ENCODE measurements at regions not wholly inside any gene's neighbourhood (a gene's known extent, or its start where the extent isn't known, plus 50 kb on each side); places are given as distances from the start of the nearest gene placed in this dataset.
"Not testable (repeated sequence)": the region's sequence is repeated elsewhere in the genome, so short reads cannot be mapped to it uniquely, and the experiment has no call there.

DNA sequence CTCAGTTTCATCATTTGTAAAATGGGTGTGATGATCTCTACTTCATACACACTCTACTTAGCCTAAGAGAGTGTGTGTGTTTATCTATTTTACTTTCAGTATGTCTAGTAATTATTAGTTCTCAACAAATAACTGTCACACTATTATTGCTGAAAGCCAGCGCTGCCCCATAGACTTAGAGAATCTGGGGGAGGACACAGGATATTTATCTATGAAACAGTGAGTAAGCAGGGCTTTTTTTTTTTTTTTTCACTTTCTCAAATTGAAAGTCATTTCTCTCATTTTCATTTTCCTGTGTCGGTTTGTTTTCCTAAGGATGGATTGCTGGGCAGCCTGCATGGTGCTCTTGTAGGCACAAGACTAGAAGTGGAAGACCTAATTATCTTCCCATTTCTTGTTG is 248.4 kb upstream of the RPS23 start:
- DNase-seq: no peak

DNA sequence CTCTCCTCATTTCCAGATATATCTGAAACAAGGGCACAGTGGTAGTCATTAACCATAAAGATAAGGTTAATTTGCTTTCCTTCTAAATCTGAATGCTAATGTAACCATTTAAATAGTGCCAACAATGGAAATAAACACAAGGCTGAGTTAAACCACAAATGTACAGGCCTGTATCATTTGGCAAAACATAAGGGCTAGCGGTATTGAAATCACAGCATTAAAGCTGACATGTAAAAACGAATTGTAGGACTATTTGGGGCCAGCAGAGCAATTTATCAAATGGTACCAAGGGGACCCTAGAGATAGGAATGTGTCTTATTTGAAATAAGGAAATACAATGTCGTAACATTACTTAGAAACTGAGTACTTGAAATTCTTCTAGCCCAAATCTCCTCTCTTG is 247.5 kb upstream of the RPS23 start:
- DNase-seq: no peak

DNA sequence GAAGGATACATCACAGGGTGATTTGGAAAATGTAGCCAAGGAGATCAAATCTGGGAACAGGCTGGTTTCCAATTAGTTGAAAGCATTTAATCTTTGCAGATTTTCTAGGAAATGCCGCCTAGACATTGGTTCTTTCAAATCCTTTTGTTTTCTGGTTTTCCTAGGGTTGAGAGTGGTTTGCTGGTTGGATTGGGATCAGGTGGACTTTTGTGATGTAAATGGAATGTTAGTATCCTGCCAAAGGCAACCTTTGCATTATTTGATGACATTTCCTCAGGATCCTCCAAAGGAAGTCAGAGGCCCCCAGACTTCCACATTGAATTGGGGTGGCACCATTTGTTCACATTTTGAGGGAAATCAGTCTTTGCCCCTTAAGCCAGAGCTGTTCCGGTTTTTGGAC is 245.5 kb upstream of the RPS23 start:
- DNase-seq: no peak

DNA sequence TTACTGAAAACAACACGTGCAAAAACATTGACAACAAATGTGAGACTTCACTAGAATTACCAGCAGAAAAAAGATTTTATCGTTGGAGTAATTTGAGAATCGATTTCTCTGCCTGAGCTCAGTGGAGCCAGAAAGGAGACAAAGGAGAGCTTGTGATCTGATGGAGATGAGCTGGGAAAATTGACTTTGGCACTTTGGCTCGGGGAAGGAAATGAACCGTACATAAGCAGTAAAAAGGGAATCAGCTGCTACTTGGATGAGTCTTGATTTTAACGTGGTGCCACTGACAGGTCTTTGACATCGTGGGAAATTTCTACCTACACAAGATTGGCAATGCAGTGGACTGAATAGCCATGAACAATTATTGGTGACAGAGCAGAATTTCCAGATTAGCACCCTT is 244.7 kb upstream of the RPS23 start:
- no peak for DNase-seq

DNA sequence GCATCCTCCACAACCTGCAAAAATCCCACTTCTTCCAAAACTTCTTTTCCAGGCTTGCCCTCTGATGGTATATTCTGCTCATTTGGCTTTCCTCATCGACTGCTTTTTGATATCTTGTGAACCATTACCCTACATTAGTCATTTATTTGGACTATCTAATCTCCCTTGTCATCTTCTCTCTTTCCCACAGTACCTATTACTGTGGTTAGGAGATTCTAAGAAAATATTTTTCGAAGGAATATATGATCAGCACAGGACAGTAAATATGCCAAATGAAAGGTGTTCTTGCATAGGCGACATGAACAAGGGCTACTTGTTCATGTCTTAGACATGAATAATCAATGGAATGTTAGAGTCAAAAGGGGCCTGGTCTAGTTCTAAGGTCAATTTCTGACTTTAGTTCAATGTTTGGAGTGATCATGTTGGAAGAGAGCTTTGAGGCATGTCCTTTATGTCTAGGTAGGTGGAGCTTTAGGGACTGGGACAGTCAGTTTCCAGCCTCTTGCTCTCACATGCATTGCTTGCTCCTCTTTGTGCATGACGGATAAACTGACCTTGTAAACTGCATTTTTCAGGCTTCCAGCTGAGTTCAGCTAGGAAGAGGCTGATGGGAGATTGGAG is 243.4 kb upstream of the RPS23 start:
- no peak for DNase-seq

DNA sequence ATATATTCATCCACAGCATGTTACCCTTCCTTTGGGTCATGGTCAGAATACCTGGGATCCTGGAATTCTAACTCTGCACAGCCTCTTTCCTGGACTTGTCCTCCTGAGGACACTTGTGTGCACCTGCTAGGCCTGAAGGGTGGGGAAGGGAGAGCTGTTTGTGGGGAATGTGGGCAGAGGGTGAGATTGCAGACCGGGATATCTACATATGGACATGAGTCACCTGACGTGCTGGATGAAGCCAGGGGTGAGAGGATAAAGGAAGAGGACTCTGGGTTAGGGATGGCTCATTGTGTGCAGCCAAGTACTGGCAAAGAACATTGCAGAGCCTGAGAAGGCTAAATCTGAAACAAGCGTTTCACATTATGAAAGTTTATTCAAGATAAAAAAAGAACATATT is 241.4 kb upstream of the RPS23 start:
- DNase-seq: no peak

DNA sequence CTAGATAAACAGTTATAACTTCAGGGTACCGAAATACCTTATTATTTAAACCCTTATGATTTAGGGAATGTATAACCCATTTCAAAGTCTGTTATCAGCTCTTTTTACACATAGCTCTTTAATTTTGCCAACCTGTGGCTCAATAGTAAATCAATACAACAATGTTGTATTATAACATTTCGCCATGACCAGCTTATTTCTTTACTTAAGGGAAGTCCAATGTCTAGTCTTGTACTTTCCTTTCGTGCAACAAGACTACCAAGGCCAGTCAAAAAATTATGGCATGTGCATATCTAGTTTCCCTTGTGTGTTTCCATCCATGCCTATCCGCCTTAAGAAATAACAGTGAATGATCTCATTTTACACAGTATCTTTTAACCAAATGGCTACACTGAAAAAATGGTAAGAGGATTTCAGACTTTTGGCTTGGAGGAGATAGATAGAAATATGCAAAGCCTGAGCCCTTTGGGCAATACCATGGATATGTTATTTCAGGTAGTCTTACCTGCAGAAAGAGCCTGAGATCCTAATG is 239.5 kb upstream of the RPS23 start:
- no peak for DNase-seq

DNA sequence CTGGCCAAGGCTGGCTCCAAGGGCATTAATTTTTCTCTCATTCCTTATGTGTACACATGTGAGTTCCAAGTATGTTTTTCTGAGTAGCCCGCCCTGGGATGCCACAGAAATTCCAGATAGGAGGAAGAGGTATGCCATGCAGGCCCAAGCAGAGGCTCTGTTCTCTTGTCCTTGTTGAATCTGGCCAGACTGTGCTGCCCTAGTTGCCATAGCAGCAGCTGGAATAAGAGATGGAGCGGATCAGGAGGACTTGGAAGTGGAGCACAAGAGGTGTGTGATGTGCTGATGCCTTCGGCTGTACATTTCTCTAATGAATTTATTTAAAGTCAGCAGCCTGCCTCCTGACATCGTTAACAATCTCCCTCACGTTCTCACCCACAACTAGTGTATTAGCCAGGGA is 235.6 kb upstream of the RPS23 start:
- DNase-seq: no peak

DNA sequence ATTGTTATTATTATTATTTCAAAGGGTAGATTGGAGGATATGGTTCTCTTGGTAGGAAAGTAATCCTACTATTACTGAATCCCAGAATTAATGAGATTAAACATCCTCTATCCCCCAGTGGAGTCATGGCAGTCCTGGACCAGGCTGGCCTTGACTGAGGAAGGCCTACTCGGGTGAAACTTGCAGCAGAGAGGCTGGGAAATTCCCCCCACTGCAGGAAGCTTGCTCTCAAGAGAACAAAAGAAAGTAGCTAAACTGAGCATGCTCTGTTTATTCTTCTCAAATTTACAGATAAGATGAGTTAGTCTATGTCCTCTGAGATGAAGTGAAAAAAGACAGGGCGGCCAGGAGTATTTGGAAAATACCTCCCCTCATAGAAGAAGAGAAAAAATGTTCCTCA is 233.9 kb upstream of the RPS23 start:
- DNase-seq: no peak

DNA sequence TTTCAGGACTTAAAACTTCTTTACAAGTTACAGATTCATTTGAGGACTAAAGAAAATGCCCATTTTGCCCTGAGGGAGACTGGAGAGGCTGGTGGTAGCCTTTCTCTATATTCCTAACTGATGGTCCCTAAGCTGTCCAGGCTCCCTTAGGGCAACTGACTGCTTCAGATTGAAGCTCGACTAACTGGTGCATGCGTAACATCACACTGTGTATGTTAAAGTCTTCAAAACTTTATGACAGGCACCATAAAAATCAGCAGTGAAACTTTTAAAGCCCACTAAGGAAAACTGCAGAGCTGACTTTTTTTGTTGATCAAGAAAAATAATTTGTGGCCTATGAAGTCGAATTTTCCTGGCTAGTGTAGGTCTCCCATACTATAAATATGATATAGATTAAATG is 233.0 kb upstream of the RPS23 start:
- DNase-seq: no peak

DNA sequence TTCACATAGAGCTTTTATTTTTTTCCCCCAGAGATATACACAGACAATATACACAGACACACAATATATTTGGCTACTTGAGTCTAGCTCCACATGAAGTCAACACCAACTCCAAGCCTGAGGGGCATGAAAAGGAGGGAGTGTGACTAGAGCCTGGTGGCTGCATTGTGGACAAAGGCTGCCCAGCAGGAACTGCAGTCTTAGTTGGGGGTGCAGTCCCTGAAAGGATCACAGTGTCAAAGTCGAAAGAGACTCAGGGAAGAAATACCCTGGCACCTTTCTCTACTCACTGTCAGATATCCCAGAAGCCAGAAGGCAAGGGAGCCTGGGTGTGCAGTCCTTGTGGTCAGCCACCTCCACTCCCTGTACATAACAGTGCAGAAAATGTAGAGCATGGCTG is 231.6 kb upstream of the RPS23 start:
- no peak for DNase-seq

DNA sequence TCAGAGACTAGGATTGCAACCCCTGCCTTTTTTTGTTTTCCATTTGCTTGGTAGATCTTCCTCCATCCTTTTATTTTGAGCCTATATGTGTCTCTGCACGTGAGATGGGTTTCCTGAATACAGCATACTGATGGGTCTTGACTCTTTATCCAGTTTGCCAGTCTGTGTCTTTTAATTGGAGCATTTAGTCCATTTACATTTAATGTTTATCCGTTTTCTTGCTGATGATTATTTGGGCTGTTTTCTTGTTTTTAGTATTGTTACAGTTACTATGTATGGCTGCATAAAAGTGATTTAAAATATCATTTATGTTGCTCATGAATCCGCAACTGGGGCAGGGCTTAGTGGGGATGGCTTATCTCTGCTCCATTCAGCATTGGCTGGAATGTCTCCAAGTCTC is 228.2 kb upstream of the RPS23 start:
- not testable (repeated sequence) for DNase-seq

DNA sequence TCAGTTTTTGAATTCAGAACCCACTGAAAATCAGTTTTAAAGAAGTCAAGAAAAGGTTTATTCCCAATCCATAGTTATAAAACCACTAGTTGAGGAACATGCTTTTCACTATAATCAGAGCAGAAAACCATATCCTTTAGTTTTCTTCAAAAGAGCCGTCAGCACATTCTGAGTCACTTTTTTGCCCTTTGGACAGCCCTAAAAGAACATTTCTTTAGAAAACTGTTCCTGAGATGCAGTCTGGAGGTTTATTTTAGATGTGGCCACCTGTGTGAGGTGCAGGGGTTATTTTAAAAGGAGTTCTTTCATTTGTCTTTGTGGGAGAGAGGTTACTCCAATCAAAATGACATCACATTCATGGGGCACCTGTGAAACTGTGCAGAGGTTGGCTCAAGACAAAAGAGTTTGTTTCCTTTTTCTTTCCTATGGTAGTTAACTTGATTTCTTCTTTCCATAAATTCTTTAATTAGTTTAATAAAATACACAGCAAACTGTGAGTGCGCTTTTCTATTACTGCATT is 221.6 kb upstream of the RPS23 start:
- DNase-seq: no peak

DNA sequence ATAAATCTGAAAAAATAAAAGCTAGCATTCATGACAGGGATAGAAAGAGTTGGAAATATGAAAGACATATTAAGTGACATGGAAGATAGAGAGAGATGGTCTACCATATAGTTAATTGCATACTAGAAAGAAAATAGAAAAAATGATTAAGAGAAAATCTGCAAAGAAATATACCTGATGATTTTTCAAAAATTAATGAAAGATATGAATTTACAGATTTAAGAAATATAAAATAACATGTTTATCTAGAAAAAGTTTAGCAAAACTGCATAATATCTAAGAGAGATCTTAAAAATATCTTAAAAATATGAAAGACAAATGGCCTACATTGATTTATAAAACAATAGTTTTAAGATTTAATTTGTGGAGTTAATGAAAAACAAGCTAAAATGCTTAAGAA is 219.1 kb upstream of the RPS23 start:
- no peak for DNase-seq

DNA sequence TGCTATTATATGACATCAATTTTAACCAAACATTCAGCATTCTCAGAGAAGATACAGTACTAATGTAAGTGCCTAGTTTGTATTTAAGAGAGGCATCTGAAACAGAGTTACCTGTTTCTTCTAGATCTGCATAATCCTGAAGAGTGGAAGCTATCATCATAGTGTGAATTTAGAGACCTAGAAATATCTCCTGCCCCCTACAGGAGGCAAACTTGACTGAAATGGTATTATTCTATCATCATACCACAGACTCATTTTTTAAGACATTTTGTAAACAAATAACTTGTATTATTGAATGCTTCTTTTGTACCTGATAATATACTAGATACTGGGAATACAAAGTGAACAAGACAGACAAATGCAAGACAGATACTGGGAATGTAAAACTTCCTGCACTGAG is 216.8 kb upstream of the RPS23 start:
- DNase-seq: no peak

DNA sequence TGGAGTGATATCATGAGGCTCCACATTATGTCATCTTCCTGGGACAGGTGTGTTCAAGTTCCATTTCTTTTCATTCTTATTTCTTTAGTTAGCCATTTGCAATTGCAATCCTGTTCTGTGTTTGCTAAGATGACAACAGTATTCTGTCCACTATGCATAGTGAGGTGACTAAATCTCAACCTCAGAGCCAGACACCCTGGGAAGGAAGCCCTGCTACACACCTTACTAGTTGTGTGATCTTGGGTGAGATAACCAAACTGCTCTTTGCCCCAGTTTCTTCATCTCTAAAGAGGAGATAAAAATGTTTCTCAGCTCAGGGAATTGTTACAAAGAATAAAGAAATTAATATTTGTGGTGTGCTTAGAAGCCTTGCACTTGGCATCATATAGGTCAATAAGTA is 215.1 kb upstream of the RPS23 start:
- no peak for DNase-seq

DNA sequence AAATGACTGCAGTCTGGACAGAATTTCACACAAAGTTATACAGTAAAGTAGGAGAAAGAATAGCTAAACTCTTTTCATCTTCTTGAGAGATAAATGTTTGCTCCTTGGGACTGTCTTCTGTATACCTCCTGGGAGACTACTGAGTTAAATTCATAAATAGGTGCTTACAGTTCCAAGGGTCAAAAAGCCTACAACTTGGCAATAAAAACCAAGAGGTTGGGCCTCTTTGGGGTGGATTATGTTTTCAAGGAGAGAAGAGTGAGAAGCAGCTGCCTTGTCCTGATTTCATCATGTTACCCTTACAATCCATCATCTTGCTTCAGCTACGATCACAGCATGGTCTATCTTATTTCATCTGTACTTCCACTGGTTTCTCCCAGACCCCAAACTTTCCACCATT is 213.2 kb upstream of the RPS23 start:
- DNase-seq: no peak

DNA sequence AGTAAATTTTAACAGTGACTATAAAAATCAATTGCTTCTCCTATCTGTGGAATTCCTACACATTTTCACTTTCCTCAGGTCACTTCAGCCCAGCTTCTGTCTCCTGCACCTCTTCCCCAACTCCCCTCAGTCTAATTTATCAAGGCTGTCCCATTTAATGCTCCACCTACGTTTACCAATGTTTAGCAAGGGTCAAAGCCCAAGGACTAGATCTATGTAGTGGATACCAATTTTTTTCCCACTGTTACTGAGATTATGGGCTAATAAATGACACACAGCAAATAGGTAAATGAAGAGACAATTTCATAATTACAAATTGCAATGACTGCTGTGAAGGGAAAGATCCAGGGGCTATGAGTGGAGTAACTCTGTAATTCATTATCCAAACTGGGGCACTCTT is 211.5 kb upstream of the RPS23 start:
- DNase-seq: no peak

DNA sequence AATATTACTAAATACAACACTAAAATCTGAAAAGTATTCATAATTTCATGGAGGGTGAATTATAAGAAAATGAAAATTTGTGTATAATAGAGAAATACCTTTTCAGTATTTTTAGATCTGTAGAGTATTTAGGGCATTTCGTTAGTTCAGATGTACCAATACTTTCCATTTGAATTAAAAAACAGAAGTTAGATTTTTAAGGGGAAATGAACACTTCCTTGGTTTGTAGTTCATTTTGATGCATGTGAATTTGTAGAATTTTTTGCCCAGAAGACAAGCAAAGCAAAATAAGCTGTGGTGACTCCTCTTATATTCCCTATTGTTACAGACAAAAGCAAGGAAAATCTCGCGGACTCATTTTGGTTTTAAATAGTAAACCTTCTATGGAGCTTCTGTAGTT is 209.0 kb upstream of the RPS23 start:
- DNase-seq: no peak

DNA sequence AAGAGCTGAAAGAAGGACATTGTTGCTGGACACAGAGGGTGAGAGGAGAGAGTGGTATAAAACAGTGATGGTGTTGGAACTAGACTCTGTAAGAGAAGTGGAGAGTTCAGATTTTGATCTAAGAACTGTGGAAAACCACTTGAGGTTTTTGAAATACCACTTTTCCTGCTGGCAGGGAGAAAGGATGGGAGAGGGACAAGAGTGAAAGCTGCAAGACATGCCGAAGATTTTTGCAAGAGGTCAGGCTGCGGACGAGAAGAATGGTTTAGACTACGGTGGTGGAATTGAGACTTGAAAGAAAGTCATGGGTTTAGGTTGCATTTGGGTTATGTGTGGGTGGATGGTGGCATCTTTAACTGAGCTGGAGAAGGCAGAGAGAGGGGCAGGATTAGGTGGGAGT is 202.2 kb upstream of the RPS23 start:
- DNase-seq: no peak

DNA sequence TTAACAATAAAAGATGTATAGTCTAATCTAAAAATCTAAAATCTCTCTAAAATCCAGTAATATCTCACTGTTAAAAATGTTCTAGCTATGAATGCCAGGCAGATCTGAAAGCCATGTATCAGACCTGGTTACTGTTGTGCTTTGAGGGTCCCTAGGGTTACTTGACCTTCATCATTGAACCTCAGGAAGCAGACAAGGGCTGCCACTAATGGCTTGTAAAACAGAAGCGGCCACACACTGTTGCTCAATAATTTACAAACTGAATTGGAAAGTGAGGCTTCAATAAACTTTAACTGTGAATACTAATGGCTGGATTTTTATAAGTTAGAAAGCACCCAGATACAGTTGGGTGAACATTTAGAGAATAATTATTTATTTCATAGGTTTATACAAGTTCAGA is 198.0 kb upstream of the RPS23 start:
- no peak for DNase-seq

DNA sequence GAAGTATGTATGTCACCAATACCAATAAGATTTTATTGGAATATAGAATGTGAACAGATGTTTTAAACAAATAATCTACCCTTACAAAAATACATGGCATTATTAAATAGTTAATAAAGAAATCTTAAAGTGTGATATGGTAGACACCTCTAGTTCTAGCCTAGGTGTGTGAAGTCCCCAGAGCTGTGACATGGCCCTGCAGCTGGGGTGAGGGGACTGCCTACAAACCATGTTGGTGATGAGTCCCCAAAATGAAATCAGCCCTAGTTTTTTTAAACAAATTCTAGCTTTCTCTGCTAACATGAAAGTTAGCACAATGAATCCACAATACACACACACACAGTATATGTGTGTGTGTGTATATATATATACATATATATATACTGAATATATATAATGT is 195.1 kb upstream of the RPS23 start:
- no peak for DNase-seq

DNA sequence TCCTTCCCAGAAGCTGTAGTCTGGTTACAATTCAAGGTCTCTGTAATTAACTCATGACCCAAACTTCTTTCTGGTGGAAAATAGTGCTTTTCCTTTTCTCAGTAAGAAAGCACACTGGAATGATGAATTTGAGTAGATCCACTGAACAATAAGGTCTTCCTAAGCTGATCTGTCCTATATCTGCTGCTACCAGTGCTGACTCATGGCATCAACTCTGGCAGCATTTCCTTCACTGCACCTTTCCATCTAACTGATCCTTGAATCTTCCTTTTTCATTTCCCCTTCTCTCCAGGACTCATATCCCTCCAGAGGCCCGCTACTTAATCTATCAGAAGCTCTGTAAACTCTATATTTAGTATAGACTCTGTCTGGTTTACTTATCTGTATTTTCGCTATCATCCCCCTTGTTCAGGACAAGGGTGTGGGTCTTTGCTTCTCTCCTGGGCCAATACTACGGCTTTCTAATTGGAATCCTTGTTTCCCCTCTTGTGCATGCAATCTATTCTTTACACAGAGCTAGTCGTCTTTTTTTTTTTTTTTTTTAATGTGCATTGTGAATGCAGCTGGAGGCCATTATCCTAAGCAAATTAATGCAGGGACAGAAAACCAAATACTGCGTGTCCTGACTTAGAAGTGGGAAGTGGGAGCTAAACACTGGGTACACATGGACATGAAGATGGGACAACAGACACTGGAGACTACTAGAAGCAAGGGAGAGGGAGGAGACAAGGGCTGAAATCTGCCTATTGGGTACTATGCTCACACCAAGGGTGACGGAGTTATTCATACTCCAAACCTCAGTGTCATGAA is 192.2 kb upstream of the RPS23 start:
- DNase-seq: no peak

DNA sequence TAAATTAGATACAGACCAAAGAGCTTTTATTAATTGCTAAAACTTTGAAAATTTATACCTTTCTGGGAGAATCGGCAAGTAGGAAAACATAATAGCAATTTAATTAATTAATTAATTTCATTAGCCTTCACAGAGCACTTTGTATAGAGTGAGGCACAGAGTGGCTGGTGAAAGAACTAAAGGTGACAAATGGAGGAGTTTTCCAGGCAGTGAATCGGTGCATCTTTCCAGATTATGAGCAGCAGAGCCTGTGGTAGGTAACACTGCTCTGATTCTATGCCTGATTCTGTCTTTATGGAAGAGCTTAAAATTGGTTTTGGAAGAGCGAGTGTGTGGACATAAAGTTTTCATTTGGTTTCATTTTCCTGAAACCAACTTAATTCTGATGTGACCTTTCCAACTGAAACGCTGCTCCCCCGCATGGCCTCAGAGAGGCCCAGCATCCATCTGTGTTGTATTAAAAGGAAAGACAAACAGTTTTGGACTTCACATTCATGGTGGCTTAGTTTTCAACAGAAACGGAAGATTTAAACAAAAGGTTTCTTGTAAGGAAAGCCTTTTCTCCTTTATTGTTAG is 188.9 kb upstream of the RPS23 start:
- DNase-seq: no peak

Data from stimulated activated CD4-positive, alpha-beta T cell treated with anti-CD3 and anti-CD28 coated beads, Interleukin-12 subunit alpha, Interleukin-12 subunit beta, amount 100 ng/mL, for 4 hours (primary cell).